Activated CD4-positive, CD25-positive, alpha-beta regulatory T cell treated with anti-CD3 and anti-CD28 coated beads, Interleukin-2, amount 50 U/mL, for 72 hours (primary cell): ENCODE measurements at regions not wholly inside any gene's neighbourhood (a gene's known extent, or its start where the extent isn't known, plus 50 kb on each side); places are given as distances from the start of the nearest gene placed in this dataset.

ENCODE experiments used
- DNase-seq: peaks from one replicate; pipeline ENCODE4 v3.0.0; 2021

- DNase-seq, result no peak
Observed at GRCh38 chr5:133704411-133704810, 92.1 kb upstream of the FSTL4 start.

DNA sequence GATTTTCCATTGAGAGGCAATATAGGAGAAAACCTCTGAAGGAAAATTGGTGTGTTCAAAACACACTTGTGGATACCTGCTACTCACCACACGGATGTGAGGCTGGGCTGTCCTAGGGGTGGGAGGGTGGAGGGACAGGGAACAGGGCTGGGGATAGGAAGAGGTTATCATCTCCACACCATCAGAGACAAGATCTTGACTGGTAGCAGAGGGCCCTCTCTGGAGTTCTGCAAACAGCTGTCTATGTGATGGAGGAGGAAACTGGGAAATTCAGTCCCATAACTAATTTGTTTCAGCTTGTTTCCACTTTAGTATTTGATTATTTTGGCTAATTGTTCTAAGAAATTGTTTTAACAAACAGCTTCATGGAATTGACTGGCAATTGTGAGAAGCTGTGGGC lies 91.6 kb upstream of the FSTL4 start:
- no peak for DNase-seq

GRCh38 chr5:133702791-133703770 lies 90.7 kb upstream of the FSTL4 start:
- DNase-seq, result no peak

GRCh38 chr5:133701871-133702270 lies 89.5 kb upstream of the FSTL4 start:
- DNase-seq, result no peak

DNA sequence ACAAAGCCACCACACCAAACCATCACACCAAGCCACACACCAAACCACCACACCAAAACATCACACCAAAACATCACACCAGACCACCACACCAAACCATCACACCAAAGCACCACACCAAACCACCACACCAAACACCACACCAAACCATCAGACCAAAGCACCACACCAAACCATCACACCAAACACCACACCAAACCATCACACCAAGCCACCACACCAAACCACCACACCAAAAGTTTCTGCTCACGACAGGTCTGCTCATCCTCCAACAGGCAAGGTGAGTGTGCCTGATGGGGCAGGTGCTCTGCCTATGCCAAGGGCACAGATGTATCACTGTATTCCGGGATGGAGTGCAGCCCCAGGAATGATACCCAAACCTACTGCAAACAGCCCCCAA lies 87.9 kb upstream of the FSTL4 start:
- DNase-seq, result no peak

DNA sequence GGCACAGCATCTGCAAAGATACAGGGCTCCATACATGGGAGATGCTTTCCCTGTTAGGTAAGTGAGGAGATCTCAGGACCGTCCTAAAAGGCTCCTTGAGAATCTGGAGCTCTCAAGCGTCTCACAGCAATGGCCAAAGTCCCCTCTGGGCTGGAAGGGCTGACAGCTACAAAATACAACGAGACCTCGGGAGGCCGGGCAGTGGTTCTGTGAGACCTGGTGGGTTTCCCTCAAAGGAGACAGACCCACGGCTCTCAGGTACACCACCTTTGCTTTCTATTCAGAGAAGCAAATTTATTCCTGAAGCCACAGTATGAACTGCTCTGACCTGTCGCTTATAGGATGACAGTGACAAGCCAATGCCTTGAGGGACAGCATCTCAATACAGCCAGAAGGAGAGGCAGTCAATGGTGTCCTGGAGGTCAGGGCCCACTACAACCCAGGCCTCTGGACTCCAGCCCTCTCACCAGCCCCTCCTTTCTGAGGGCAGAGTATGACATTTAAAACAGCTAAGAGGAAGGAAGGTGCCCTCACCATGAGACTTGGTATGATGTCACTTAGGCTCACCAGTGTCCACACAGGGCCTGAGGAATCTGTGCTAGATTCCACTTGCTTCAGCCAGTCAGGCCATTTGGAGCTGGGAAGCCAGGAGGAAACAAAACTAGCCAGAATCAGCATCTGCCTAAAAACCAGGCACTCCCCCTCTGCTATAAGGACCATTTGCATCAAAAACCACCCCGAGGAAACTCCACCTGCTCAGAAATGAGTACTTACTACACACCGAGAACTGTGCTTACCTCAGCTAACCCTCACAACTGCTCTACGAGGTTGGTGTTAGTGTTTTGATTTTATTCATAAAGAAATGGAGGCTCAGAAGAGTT lies 86.5 kb upstream of the FSTL4 start:
- no peak for DNase-seq

- DNase-seq, result no peak
Observed at GRCh38 chr5:133698259-133698554, 85.9 kb upstream of the FSTL4 start.

- DNase-seq, result no peak
Observed at GRCh38 chr5:133697536-133698258, 85.4 kb upstream of the FSTL4 start.

GRCh38 chr5:133696782-133697507 lies 84.6 kb upstream of the FSTL4 start:
- DNase-seq, result no peak

DNA sequence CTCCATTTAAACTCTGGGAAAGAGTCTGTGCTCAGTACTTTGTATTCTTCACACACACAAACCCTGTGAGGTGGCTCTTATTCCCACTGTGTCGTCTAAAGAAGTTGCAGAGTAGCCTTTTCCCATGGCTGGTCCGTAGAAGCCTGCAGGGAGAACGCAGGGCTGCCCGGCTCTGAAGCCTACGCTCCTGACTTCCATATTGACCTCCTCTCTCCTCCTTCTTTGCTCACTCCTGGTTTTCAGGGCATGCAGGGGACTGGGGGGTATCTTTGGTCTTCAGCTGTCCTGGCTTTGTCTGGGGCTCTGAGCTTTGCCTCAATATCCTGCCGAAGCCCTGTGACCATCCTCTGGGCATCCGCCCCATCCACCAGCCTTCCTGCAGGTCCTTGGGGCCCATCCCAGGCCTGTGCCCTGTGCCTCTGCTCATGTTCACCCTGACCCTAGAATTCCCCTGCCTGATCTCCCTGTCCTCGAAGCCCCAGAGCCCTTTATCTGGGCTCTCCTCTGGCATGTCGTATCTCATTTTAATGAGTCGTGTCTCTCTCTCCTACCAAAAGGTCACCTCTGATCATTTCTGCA lies 83.8 kb upstream of the FSTL4 start:
- DNase-seq, result no peak

DNA sequence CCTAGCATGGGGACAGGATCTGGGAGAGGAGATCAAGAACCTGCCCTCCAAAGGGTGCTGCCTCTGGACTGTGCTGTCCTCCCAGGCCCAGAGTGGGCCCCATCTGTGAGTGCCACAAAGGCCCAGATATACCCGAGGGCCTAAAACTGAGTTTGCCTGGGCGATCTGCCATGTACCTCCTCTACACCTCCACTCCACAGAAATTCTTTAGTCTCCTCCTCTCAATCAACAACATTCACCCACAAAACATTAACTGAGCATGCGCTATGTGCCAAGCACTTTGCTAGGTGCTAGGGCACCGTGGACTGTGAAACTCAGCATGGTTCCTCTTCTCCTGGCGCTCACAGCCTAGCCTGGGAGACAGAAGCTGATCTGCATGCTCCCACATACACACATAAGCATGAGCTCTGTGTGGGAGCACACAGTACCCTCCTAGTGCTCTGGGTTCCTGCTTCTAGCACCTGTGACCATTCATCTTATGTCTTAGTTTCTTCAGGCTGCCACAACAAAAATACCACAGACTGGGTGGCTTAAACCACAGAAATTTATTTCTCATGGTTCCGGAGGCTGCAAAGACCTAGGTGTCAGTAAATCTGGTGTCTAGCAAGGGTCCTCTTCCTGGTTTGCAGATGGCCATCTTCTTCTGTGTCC lies 82.0 kb upstream of the FSTL4 start:
- no peak for DNase-seq

GRCh38 chr5:133691448-133691847 lies 79.1 kb upstream of the FSTL4 start:
- DNase-seq, result no peak

- no peak for DNase-seq
Observed at GRCh38 chr5:133690746-133691145, 78.4 kb upstream of the FSTL4 start.

DNA sequence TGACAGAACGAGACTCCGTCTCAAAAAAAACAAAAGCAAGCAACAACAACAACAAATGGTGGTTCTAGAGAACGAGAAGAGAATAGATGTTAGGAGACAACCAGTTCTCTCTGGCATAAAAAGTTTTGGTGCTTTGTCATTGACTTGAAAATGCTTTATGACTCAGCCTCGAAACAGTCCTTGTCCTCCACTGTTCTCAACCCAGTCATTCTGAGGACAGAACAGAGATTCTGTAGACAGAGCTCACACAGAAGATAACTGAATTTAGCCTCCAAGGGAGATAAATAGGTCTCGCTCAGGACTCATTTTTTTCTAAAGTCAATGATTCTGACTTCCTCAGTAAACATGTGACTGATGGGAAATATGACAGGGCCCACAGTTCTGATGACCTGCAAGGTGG lies 76.0 kb upstream of the FSTL4 start:
- DNase-seq, result no peak

- DNase-seq, result no peak
Observed at GRCh38 chr5:133687212-133688061, 75.1 kb upstream of the FSTL4 start.

GRCh38 chr5:133686566-133686965 lies 74.2 kb upstream of the FSTL4 start:
- DNase-seq, result no peak

- DNase-seq, result no peak
Observed at GRCh38 chr5:133685402-133686018, 73.2 kb upstream of the FSTL4 start.

DNA sequence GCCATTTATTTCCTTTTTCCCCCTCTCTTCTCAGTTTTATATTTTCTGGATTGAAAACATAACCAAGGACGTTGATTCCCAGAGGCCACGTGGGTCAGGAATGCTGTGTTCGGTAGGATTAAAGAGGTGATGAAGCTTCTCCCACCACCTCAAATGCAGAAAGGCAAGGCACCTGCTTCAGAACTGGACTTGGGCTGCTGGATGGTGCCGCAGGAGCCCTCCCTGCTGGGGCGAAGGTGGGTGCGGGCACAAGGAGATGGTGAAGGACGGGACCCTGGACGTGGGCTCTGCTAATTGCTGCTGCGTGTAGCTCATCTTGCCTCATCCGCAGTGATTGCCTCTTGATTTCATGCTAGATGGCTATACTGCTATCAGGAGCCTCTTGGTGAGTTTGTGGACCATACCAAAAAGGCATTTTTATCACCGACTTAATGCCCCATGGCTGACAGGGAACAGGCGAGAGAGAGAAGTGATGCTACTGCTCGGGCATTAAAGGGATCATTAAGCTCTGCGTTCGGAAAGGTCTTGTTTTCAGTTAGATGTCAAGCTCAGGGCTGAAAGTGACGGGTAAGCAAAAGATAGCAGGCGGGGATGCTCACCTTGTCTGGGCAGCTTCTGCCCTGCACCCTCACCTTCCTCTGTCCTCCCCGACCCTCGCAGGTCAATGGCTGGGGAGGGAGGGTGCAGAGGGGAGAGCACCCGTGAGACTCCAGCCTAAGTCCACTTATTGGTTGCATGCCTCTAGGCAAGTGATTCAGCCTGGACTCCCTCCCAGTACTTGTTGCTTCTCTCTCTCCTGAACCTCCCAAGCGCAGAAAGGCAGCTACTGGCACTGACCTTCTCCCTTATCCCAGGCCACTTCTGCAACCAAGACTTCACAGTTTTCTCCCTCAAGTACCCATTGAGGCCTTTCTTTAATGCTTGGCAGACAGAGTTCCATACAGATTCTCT lies 71.6 kb upstream of the FSTL4 start:
- DNase-seq, result no peak

- no peak for DNase-seq
Observed at GRCh38 chr5:133682451-133682850, 70.1 kb upstream of the FSTL4 start.
